Liver (tissue), 3 donors: ENCODE measurements at regions not wholly inside any gene's neighbourhood (a gene's known extent, or its start where the extent isn't known, plus 50 kb on each side); places are given as distances from the start of the nearest gene placed in this dataset.

Experiments
- CTCF ChIP-seq: fragments of 150-350 bp; IDR thresholded peaks from 2 replicates; pipeline ENCODE4 v1.5.1; 2017; ENCODE audit warnings: improper control_type of control experiment, low read depth, low read length; ENCODE audit not compliant: missing input control
- EGR1 ChIP-seq, 2 donors: IDR thresholded peaks; 2 replicates each; pipeline ENCODE4 v1.6.1; 2016 to 2018; ENCODE audit warnings: antibody characterized with exemption in 2 of 2, low read depth in 2 of 2
- FOXA1 ChIP-seq: IDR thresholded peaks from 2 replicates; pipeline ENCODE4 v1.6.1; 2016; ENCODE audit warnings: antibody characterized with exemption
- GABPA ChIP-seq, 2 donors: IDR thresholded peaks in 1 of 2; conservative IDR thresholded peaks in 1 of 2; 2 replicates each; pipeline ENCODE4 v1.6.1; 2016; ENCODE audit warnings: antibody characterized with exemption in 2 of 2, mild to moderate bottlenecking in 1 of 2, moderate library complexity in 1 of 2
- HNF4G ChIP-seq: IDR thresholded peaks from 2 replicates; pipeline ENCODE4 v1.6.1; 2016; ENCODE audit warnings: antibody characterized with exemption
- JUND ChIP-seq, 2 donors: IDR thresholded peaks; 2 replicates each; pipeline ENCODE4 v1.6.1; 2016; ENCODE audit warnings: antibody characterized with exemption in 2 of 2
- MAX ChIP-seq: IDR thresholded peaks from 2 replicates; pipeline ENCODE4 v1.6.1; 2016; ENCODE audit warnings: antibody characterized with exemption
- NR2F2 ChIP-seq: IDR thresholded peaks from 2 replicates; pipeline ENCODE4 v1.6.1; 2016; ENCODE audit warnings: antibody characterized with exemption
- RAD21 ChIP-seq, 2 donors: IDR thresholded peaks; 2 replicates each; pipeline ENCODE4 v1.6.1; 2016; ENCODE audit warnings: antibody characterized with exemption in 2 of 2, mild to moderate bottlenecking in 2 of 2
- TAF1 ChIP-seq: conservative IDR thresholded peaks from 2 replicates; pipeline ENCODE4 v1.6.1; 2016; ENCODE audit warnings: antibody characterized with exemption, mild to moderate bottlenecking
- ZBTB33 ChIP-seq: IDR thresholded peaks from 2 replicates; pipeline ENCODE4 v1.6.1; 2016; ENCODE audit warnings: antibody characterized with exemption
- TF ChIP-seq, protein P1 (sequence below): IDR thresholded peaks from 2 replicates; pipeline ENCODE4 v1.6.1; 2016; ENCODE audit warnings: antibody characterized with exemption, mild to moderate bottlenecking
- donor health status: healthy.
- donor health status: healthy.

GRCh38 chr7:39888171-39888853 lies 61.7 kb upstream of the CDK13 start:
- TF ChIP-seq NR2F2 = no peak
- TF ChIP-seq TAF1 = no peak
- no peak for TF ChIP-seq CTCF
- no peak for TF ChIP-seq GABPA (IDR thresholded peaks at IDR 0.05 in 1 of 2, conservative IDR thresholded peaks at IDR 0.05 in 1 of 2)
- no peak for TF ChIP-seq ZBTB33
- TF ChIP-seq, protein P1, sequence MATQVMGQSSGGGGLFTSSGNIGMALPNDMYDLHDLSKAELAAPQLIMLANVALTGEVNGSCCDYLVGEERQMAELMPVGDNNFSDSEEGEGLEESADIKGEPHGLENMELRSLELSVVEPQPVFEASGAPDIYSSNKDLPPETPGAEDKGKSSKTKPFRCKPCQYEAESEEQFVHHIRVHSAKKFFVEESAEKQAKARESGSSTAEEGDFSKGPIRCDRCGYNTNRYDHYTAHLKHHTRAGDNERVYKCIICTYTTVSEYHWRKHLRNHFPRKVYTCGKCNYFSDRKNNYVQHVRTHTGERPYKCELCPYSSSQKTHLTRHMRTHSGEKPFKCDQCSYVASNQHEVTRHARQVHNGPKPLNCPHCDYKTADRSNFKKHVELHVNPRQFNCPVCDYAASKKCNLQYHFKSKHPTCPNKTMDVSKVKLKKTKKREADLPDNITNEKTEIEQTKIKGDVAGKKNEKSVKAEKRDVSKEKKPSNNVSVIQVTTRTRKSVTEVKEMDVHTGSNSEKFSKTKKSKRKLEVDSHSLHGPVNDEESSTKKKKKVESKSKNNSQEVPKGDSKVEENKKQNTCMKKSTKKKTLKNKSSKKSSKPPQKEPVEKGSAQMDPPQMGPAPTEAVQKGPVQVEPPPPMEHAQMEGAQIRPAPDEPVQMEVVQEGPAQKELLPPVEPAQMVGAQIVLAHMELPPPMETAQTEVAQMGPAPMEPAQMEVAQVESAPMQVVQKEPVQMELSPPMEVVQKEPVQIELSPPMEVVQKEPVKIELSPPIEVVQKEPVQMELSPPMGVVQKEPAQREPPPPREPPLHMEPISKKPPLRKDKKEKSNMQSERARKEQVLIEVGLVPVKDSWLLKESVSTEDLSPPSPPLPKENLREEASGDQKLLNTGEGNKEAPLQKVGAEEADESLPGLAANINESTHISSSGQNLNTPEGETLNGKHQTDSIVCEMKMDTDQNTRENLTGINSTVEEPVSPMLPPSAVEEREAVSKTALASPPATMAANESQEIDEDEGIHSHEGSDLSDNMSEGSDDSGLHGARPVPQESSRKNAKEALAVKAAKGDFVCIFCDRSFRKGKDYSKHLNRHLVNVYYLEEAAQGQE = no peak
- TF ChIP-seq EGR1 (IDR thresholded peaks at IDR 0.05; ENCODE audit: low read depth in 2 of 2) = no peak
- no peak for TF ChIP-seq MAX
- TF ChIP-seq JUND (IDR thresholded peaks at IDR 0.05) = no peak
- TF ChIP-seq HNF4G = no peak
- no peak for TF ChIP-seq FOXA1
- TF ChIP-seq RAD21 (IDR thresholded peaks at IDR 0.05) = no peak
